Lower leg skin (tissue), 3 donors: ENCODE measurements at regions not wholly inside any gene's neighbourhood (a gene's known extent, or its start where the extent isn't known, plus 50 kb on each side); places are given as distances from the start of the nearest gene placed in this dataset.
"Not testable (repeated sequence)": the region's sequence is repeated elsewhere in the genome, so short reads cannot be mapped to it uniquely, and the experiment has no call there.

Experiments
- DNase-seq, 2 donors: peaks; one replicate each; pipeline ENCODE4 v3.0.0-alpha.2; 2019; ENCODE audit warnings: low spot score in 2 of 2
- H3K4me3 ChIP-seq: fragments of 200-600 bp; sonication (generic); 2 replicates; pipeline ENCODE4 v1.5.1; 2017; ENCODE audit warnings: mild to moderate bottlenecking, low read depth; ENCODE audit not compliant: poor library complexity, severe bottlenecking
- WGBS, 2 donors: methylation state at CpG; one replicate each; pipeline ENCODE4 v1.1.5; 2018; 5-methylcytosine and 5-hydroxymethylcytosine counted together
- intact Hi-C: fragments of 100-400 bp; cut with DNase I; formaldehyde crosslinking; loops from one replicate; pipeline ENCODE4 v1.15.0; 2023; ENCODE audit warnings: low total_unique reads

GRCh38 chr9:63450836-63451235 lies 1834.2 kb downstream of the FOXD4L5 start:
- WGBS, 2 donors = 0 to 1% methylated on average over 10 to 29 of the region's 46 CpGs
- H3K4me3 ChIP-seq, intact Hi-C loops: not testable (repeated sequence)
- peak in 1 of 2 donors; percentile 76 for DNase-seq

GRCh38 chr9:63425123-63425522 lies 1859.9 kb downstream of the FOXD4L5 start:
- WGBS, 2 donors = 80 to 83% methylated on average over 1 of the region's 3 CpGs
- intact Hi-C loops, DNase-seq, H3K4me3 ChIP-seq: not testable (repeated sequence)

GRCh38 chr9:63390897-63391296 lies 1894.1 kb downstream of the FOXD4L5 start:
- DNase-seq, intact Hi-C loops, H3K4me3 ChIP-seq: not testable (repeated sequence)
- WGBS, 2 donors = no CpG with 5 or more reads among the region's 3 CpGs

- intact Hi-C loops, H3K4me3 ChIP-seq: not testable (repeated sequence)
- DNase-seq = peak in 1 of 2 donors; percentile 36
- 62% methylated on average over 3 of the region's 28 CpGs; no CpG with 5 or more reads in 1 of the 2 donors for WGBS, 2 donors
Observed at GRCh38 chr9:63385479-63385878, 1899.5 kb downstream of the FOXD4L5 start.

GRCh38 chr9:63379864-63380263 lies 1905.1 kb downstream of the FOXD4L5 start:
- intact Hi-C loops, H3K4me3 ChIP-seq: not testable (repeated sequence)
- DNase-seq = peak in 1 of 2 donors; percentile 56
- WGBS, 2 donors = 91% methylated on average over 12 of the region's 12 CpGs

- intact Hi-C loops, H3K4me3 ChIP-seq, DNase-seq: not testable (repeated sequence)
- WGBS, 2 donors = 67 to 73% methylated on average over 3 to 4 of the region's 4 CpGs
Observed at GRCh38 chr9:63354219-63354618, 1930.8 kb downstream of the FOXD4L5 start.

GRCh38 chr9:63347347-63347746 lies 1937.7 kb downstream of the FOXD4L5 start:
- DNase-seq, H3K4me3 ChIP-seq, intact Hi-C loops: not testable (repeated sequence)
- WGBS, 2 donors = 66 to 85% methylated on average over 2 of the region's 3 CpGs

GRCh38 chr9:63346310-63347048 lies 1938.5 kb downstream of the FOXD4L5 start:
- intact Hi-C loops, H3K4me3 ChIP-seq: not testable (repeated sequence)
- 67 to 76% methylated on average over 8 to 12 of the region's 14 CpGs for WGBS, 2 donors
- DNase-seq = peak; percentile 26 to 88

- intact Hi-C loops, DNase-seq, H3K4me3 ChIP-seq: not testable (repeated sequence)
- 63% methylated on average over 3 of the region's 5 CpGs; no CpG with 5 or more reads in 1 of the 2 donors for WGBS, 2 donors
Observed at GRCh38 chr9:63344408-63344807, 1940.6 kb downstream of the FOXD4L5 start.

- 43 to 63% methylated on average over 1 to 2 of the region's 4 CpGs for WGBS, 2 donors
- intact Hi-C loops, H3K4me3 ChIP-seq: not testable (repeated sequence)
- DNase-seq = peak in 1 of 2 donors; percentile 81
Observed at GRCh38 chr9:63342528-63342927, 1942.5 kb downstream of the FOXD4L5 start.

- intact Hi-C loops, H3K4me3 ChIP-seq: not testable (repeated sequence)
- DNase-seq = peak in 1 of 2 donors; percentile 84
- WGBS, 2 donors = 27% methylated on average over 5 to 6 of the region's 6 CpGs
Observed at GRCh38 chr9:63337899-63338604, 1947.0 kb downstream of the FOXD4L5 start.

GRCh38 chr9:63335286-63335685 lies 1949.7 kb downstream of the FOXD4L5 start:
- intact Hi-C loops, H3K4me3 ChIP-seq, DNase-seq: not testable (repeated sequence)
- WGBS, 2 donors = 21 to 34% methylated on average over 2 to 3 of the region's 3 CpGs

GRCh38 chr9:63334187-63334586 lies 1950.8 kb downstream of the FOXD4L5 start:
- H3K4me3 ChIP-seq, intact Hi-C loops: not testable (repeated sequence)
- peak in 1 of 2 donors; percentile 89 for DNase-seq
- WGBS, 2 donors = no CpG with 5 or more reads among the region's 4 CpGs

- H3K4me3 ChIP-seq, DNase-seq, intact Hi-C loops: not testable (repeated sequence)
- 100% methylated on average over 1 of the region's 3 CpGs; no CpG with 5 or more reads in 1 of the 2 donors for WGBS, 2 donors
Observed at GRCh38 chr9:63333083-63333482, 1951.9 kb downstream of the FOXD4L5 start.

GRCh38 chr9:63328313-63328712 lies 1956.7 kb downstream of the FOXD4L5 start:
- DNase-seq = peak in 1 of 2 donors; percentile 70
- intact Hi-C loops, H3K4me3 ChIP-seq: not testable (repeated sequence)
- WGBS, 2 donors = 89% methylated on average over 4 to 5 of the region's 6 CpGs
